H1 (cell line): ENCODE measurements at regions not wholly inside any gene's neighbourhood (a gene's known extent, or its start where the extent isn't known, plus 50 kb on each side); places are given as distances from the start of the nearest gene placed in this dataset.

Source experiments
- CTCF ChIA-PET: fragments of 300-600 bp; sonication (Branson Sonifier 250); formaldehyde crosslinking; loops from one replicate; lab custom pipeline; 2021; ENCODE audit not compliant: partially characterized antibody; lab: Charles Lee
- POLR2A ChIA-PET: fragments of 300-600 bp; sonication (Branson Sonifier 250); formaldehyde crosslinking; loops from one replicate; lab custom pipeline; 2021; ENCODE audit warnings: inconsistent platforms; ENCODE audit not compliant: partially characterized antibody; lab: Charles Lee
- DNase-seq, 2 experiments: peaks; one replicate each; pipeline versions ENCODE4 v3.0.0 to v3.0.0-alpha.2; 2010 to 2022; ENCODE audit warnings: low spot score in 2 of 2, low read depth in 1 of 2, mixed read lengths in 1 of 2
- FAIRE-seq: peaks from 2 replicates; lab custom pipeline; 2011; peaks lifted over from hg19 to GRCh38; lab: Jason Lieb, UNC
- H2AFZ ChIP-seq: 2 replicates; pipeline ENCODE4 v1.8.1; 2012; ENCODE audit warnings: low read length, inconsistent platforms
- H2AK5ac ChIP-seq: 2 replicates; pipeline ENCODE4 v1.6.1; 2013; ENCODE audit warnings: low read depth, low read length
- H2BK120ac ChIP-seq: replicated peaks from 2 replicates; pipeline ENCODE3; 2013; ENCODE audit warnings: low read depth, low read length, inconsistent platforms
- H2BK12ac ChIP-seq: 2 replicates; pipeline ENCODE4 v1.6.1; 2013; ENCODE audit warnings: low read depth, low read length
- H2BK15ac ChIP-seq: 2 replicates; pipeline ENCODE4 v1.6.1; 2013; ENCODE audit warnings: low read length
- H2BK20ac ChIP-seq: 2 replicates; pipeline ENCODE4 v1.6.1; 2013; ENCODE audit warnings: low read length
- H2BK5ac ChIP-seq: 2 replicates; pipeline ENCODE4 v1.6.1; 2013; ENCODE audit warnings: low read depth, low read length
- H3K14ac ChIP-seq: 2 replicates; pipeline ENCODE4 v1.6.1; 2013; ENCODE audit warnings: inconsistent platforms; ENCODE audit not compliant: insufficient read length
- H3K18ac ChIP-seq: 2 replicates; pipeline ENCODE4 v1.6.1; 2013; ENCODE audit warnings: low read length; ENCODE audit errors: extremely low read depth
- H3K23ac ChIP-seq: 2 replicates; pipeline ENCODE4 v1.6.1; 2013; ENCODE audit warnings: inconsistent platforms; ENCODE audit not compliant: insufficient read length
- H3K23me2 ChIP-seq: 2 replicates; pipeline ENCODE4 v1.6.1; 2013; ENCODE audit warnings: low read depth, low read length
- H3K27ac ChIP-seq: 2 replicates; pipeline ENCODE4 v1.6.1; 2011; ENCODE audit warnings: low read depth, low read length, inconsistent platforms
- H3K27me3 ChIP-seq, 4 experiments: replicated peaks in 1 of 4; 1 replicate in 1 of 4; 2 replicates in 3 of 4; pipeline versions ENCODE4 v1.6.1 to v1.8.1; 2011 to 2013; ENCODE audit warnings: low read length in 3 of 4, mild to moderate bottlenecking in 3 of 4, inconsistent platforms in 2 of 4, mixed read lengths in 2 of 4, moderate library complexity in 1 of 4; ENCODE audit not compliant: control insufficient read depth in 3 of 4, insufficient read depth in 3 of 4; ENCODE audit errors: extremely low read depth in 1 of 4
- H3K36me3 ChIP-seq, 4 experiments: 2 replicates each; pipeline versions ENCODE4 v1.6.1 to v1.8.1; 2011 to 2013; ENCODE audit warnings: mild to moderate bottlenecking in 4 of 4, low read length in 3 of 4, moderate library complexity in 2 of 4, control low read depth in 1 of 4, inconsistent platforms in 1 of 4; ENCODE audit not compliant: insufficient read depth in 4 of 4, control insufficient read depth in 2 of 4
- H3K4ac ChIP-seq: replicated peaks from 2 replicates; pipeline ENCODE3; 2013; ENCODE audit warnings: low read length, low read depth, mixed read lengths, inconsistent platforms; ENCODE audit not compliant: insufficient read length
- H3K4me1 ChIP-seq, 4 experiments: replicated peaks in 1 of 4; 1 replicate in 1 of 4; 2 replicates in 3 of 4; pipeline versions ENCODE4 v1.6.1 to v1.8.1; 2011 to 2013; ENCODE audit warnings: low read length in 3 of 4, inconsistent platforms in 2 of 4, mixed read lengths in 1 of 4; ENCODE audit not compliant: insufficient read depth in 4 of 4, control insufficient read depth in 3 of 4
- H3K4me2 ChIP-seq, 2 experiments: 2 replicates each; pipeline versions ENCODE4 v1.6.1 to v1.8.1; 2011 to 2013; ENCODE audit warnings: low read depth in 2 of 2, low read length in 2 of 2, control low read depth in 1 of 2, inconsistent platforms in 1 of 2, mild to moderate bottlenecking in 1 of 2; ENCODE audit not compliant: insufficient read depth in 1 of 2
- H3K4me3 ChIP-seq, 4 experiments: fragments of 200-600, 300-600 bp in 1 of 4; sonication (generic), shearing (Covaris generic), sonication (Bioruptor Twin) in 1 of 4; 2 replicates each; pipeline versions ENCODE4 v1.5.1 to v1.8.1; 2011 to 2016; ENCODE audit warnings: low read length in 4 of 4, low read depth in 3 of 4, control low read depth in 2 of 4, inconsistent platforms in 2 of 4, mild to moderate bottlenecking in 2 of 4, mixed read lengths in 1 of 4, moderate library complexity in 1 of 4; ENCODE audit not compliant: insufficient read depth in 2 of 4; ENCODE audit errors: extremely low read depth in 1 of 4
- H3K56ac ChIP-seq: replicated peaks from 2 replicates; pipeline ENCODE3; 2013; ENCODE audit warnings: low read depth, mild to moderate bottlenecking, mixed read lengths, low read length, inconsistent platforms; ENCODE audit not compliant: insufficient read length
- H3K79me1 ChIP-seq: 2 replicates; pipeline ENCODE4 v1.6.1; 2013; ENCODE audit warnings: low read depth, low read length, control low read depth
- H3K79me2 ChIP-seq, 2 experiments: 2 replicates each; pipeline versions ENCODE4 v1.6.1 to v1.8.1; 2012 to 2013; ENCODE audit warnings: low read length in 2 of 2, mild to moderate bottlenecking in 2 of 2, inconsistent platforms in 1 of 2; ENCODE audit not compliant: insufficient read depth in 2 of 2, control insufficient read depth in 1 of 2
- H3K9ac ChIP-seq, 4 experiments: replicated peaks in 1 of 4; 1 replicate in 1 of 4; 2 replicates in 3 of 4; pipeline versions ENCODE4 v1.6.1 to v1.8.1; 2011 to 2013; ENCODE audit warnings: low read depth in 3 of 4, low read length in 3 of 4, control low read depth in 2 of 4, mild to moderate bottlenecking in 2 of 4, moderate library complexity in 2 of 4, inconsistent platforms in 1 of 4; ENCODE audit errors: extremely low read depth in 1 of 4
- H3K9me3 ChIP-seq, 2 experiments: 2 replicates each; pipeline versions ENCODE4 v1.6.1 to v1.8.1; 2012 to 2013; ENCODE audit warnings: mild to moderate bottlenecking in 2 of 2, moderate library complexity in 2 of 2, control low read depth in 1 of 2, inconsistent platforms in 1 of 2, low read depth in 1 of 2, low read length in 1 of 2, mixed read lengths in 1 of 2; ENCODE audit not compliant: insufficient read depth in 2 of 2
- H4K20me1 ChIP-seq, 2 experiments: replicated peaks in 1 of 2; 2 replicates each; pipeline versions ENCODE3 to v1.8.1; 2011 to 2013; ENCODE audit warnings: inconsistent platforms in 2 of 2, low read length in 2 of 2, mild to moderate bottlenecking in 1 of 2; ENCODE audit not compliant: insufficient read depth in 2 of 2, control insufficient read depth in 1 of 2
- H4K5ac ChIP-seq: 2 replicates; pipeline ENCODE4 v1.6.1; 2013; ENCODE audit warnings: low read length, low read depth, mixed read lengths, inconsistent platforms; ENCODE audit not compliant: insufficient read length
- H4K8ac ChIP-seq: 2 replicates; pipeline ENCODE4 v1.8.0; 2013; ENCODE audit warnings: mild to moderate bottlenecking, moderate library complexity, low read length, inconsistent platforms; ENCODE audit not compliant: insufficient read depth; ENCODE audit errors: extremely low read depth
- H4K91ac ChIP-seq: replicated peaks from 2 replicates; pipeline ENCODE3; 2013; ENCODE audit warnings: low read length, mixed read lengths, inconsistent platforms; ENCODE audit not compliant: insufficient read length
- CBX5 ChIP-seq: fragments of 300-800, 300-1000 bp; sonication (generic); IDR thresholded peaks from 2 replicates; pipeline ENCODE4 v1.7.1; 2016; ENCODE audit warnings: antibody characterized with exemption, low read length, low read depth
- CHD1 ChIP-seq: IDR thresholded peaks from 2 replicates; pipeline ENCODE4 v1.6.1; 2012; ENCODE audit warnings: low read depth, low read length, improper control_type of control experiment
- CTBP2 ChIP-seq: IDR thresholded peaks from 2 replicates; pipeline ENCODE4 v1.7.0; 2011; ENCODE audit warnings: borderline replicate concordance, mild to moderate bottlenecking, moderate library complexity, mixed read lengths, low read length; ENCODE audit not compliant: insufficient read depth, insufficient read length
- KDM1A ChIP-seq: fragments of 200-600, 300-600 bp; sonication (generic); IDR thresholded peaks from 2 replicates; pipeline ENCODE4 v1.7.1; 2016; ENCODE audit warnings: mild to moderate bottlenecking, low read length, borderline replicate concordance
- NANOG ChIP-seq: IDR thresholded peaks from 2 replicates; pipeline ENCODE4 v1.6.1; 2011; ENCODE audit warnings: low read length, low read depth, mild to moderate bottlenecking, inconsistent platforms; ENCODE audit not compliant: insufficient read depth, poor library complexity, severe bottlenecking
- POLR2AphosphoS5 ChIP-seq: IDR thresholded peaks from 2 replicates; pipeline ENCODE4 v1.6.1; 2011; ENCODE audit warnings: low read depth, low read length
- RAD21 ChIP-seq, 2 experiments: IDR thresholded peaks in 1 of 2; conservative IDR thresholded peaks in 1 of 2; 2 replicates each; pipeline ENCODE4 v1.6.1; 2011; ENCODE audit warnings: low read depth in 2 of 2, low read length in 2 of 2, improper control_type of control experiment in 1 of 2, inconsistent platforms in 1 of 2, mild to moderate bottlenecking in 1 of 2, moderate library complexity in 1 of 2
- RFX5 ChIP-seq: IDR thresholded peaks from 2 replicates; pipeline ENCODE4 v1.6.1; 2011; ENCODE audit warnings: low read depth, low read length, improper control_type of control experiment, borderline replicate concordance
- SAP30 ChIP-seq: fragments of 300-600 bp; sonication (generic); IDR thresholded peaks from 2 replicates; pipeline ENCODE4 v1.7.1; 2012; ENCODE audit warnings: low read length, moderate library complexity, mild to moderate bottlenecking, inconsistent platforms; ENCODE audit not compliant: insufficient read depth, insufficient replicate concordance
- SIX5 ChIP-seq: IDR thresholded peaks from 2 replicates; pipeline ENCODE4 v1.6.1; 2011; ENCODE audit warnings: mild to moderate bottlenecking, low read depth, low read length
- TBP ChIP-seq: IDR thresholded peaks from 2 replicates; pipeline ENCODE4 v1.6.1; 2011; ENCODE audit warnings: low read depth, low read length, improper control_type of control experiment
- USF2 ChIP-seq: IDR thresholded peaks from 2 replicates; pipeline ENCODE4 v1.6.1; 2011; ENCODE audit warnings: low read length, improper control_type of control experiment
- YY1 ChIP-seq: IDR thresholded peaks from 2 replicates; pipeline ENCODE4 v1.6.1; 2011; ENCODE audit warnings: low read depth, mild to moderate bottlenecking, low read length
- WGBS, 2 experiments: shearing (Covaris generic) in 1 of 2; methylation state at CpG; one replicate each; pipeline versions ENCODE4 v1.1.6 to v1.1.7; 2013 to 2015; ENCODE audit warnings: low lambda C conversion rate in 2 of 2, mixed read lengths in 2 of 2, inconsistent platforms in 1 of 2, low coverage in 1 of 2, missing lambda C conversion rate in 1 of 2; ENCODE audit not compliant: insufficient replicate concordance in 2 of 2, insufficient coverage in 1 of 2, insufficient read length in 1 of 2; ENCODE audit errors: extremely low coverage in 1 of 2, missing lambda C conversion rate in 1 of 2; 5-methylcytosine and 5-hydroxymethylcytosine counted together

GRCh38 chr15:26087881-26088280 lies 224.8 kb upstream of the ATP10A start:
- no peaks in the 10 kb centered on the region for H3K79me1 ChIP-seq
- no peak overlapping the region for H3K4me3 ChIP-seq
- H4K5ac ChIP-seq, result no peak overlapping the region
- H3K79me2 ChIP-seq, result no peaks in the 10 kb centered on the region
- H3K27ac ChIP-seq, result no peak overlapping the region
- H3K23ac ChIP-seq, result no peak overlapping the region
- H3K27me3 ChIP-seq, result no peaks in the 10 kb centered on the region
- no peak overlapping the region for H2BK12ac ChIP-seq
- H3K18ac ChIP-seq, result no peak overlapping the region
- no peaks in the 10 kb centered on the region for H4K20me1 ChIP-seq
- no peak overlapping the region for H2BK5ac ChIP-seq
- H4K91ac ChIP-seq, result no peak overlapping the region
- POLR2A ChIA-PET, result no interaction called here
- H3K14ac ChIP-seq, result no peak overlapping the region
- CTCF ChIA-PET, result interaction anchor here (0.9 to 1.5 kb wide), 3 partner anchors 12 to 173 kb away, joined by 3 read pairs; no protein-coding TSS in a partner anchor
- no peak overlapping the region for H2BK20ac ChIP-seq
- H3K9ac ChIP-seq, result no peak overlapping the region
- FAIRE-seq, result no peak
- H3K4me2 ChIP-seq, result no peak overlapping the region
- H2AK5ac ChIP-seq, result no peak overlapping the region
- H4K8ac ChIP-seq, result no peak overlapping the region
- 89% methylated on average over 2 of the region's 2 CpGs; no CpG with 5 or more reads in 1 of the 2 experiments for WGBS, 2 experiments
- no peak overlapping the region for H3K4ac ChIP-seq
- H2AFZ ChIP-seq, result no peak overlapping the region
- DNase-seq, result no peak
- no peaks in the 10 kb centered on the region for H3K36me3 ChIP-seq
- no peak overlapping the region for H2BK120ac ChIP-seq
- H3K4me1 ChIP-seq, result peaks cover 1 to 7% (median 5%) of the 10 kb centered on the region in 4 experiments; a peak in 6 of 7 replicates
- no peak overlapping the region for H3K56ac ChIP-seq
- H3K23me2 ChIP-seq, result peaks cover under 1% of the 10 kb centered on the region; the same call in 1 of the 2 replicates
- no peak overlapping the region for H2BK15ac ChIP-seq
- no peaks in the 10 kb centered on the region for H3K9me3 ChIP-seq
- TF ChIP-seq CTBP2, result no peak
- TF ChIP-seq TBP, result no peak
- no peak for TF ChIP-seq KDM1A
- TF ChIP-seq USF2, result no peak
- TF ChIP-seq CHD1, result no peak
- TF ChIP-seq SAP30, result no peak
- no peak for TF ChIP-seq RAD21 (IDR thresholded peaks at IDR 0.05 in 1 of 2, conservative IDR thresholded peaks at IDR 0.05 in 1 of 2; ENCODE audit: low read depth in 2 of 2, low read length in 2 of 2)
- no peak for TF ChIP-seq SIX5
- TF ChIP-seq CBX5, result no peak
- no peak for TF ChIP-seq YY1
- TF ChIP-seq RFX5, result no peak
- no peak for TF ChIP-seq NANOG
- TF ChIP-seq POLR2AphosphoS5, result no peak
